GM12801 (cell line): ENCODE measurements at regions not wholly inside any gene's neighbourhood (a gene's known extent, or its start where the extent isn't known, plus 50 kb on each side); places are given as distances from the start of the nearest gene placed in this dataset.

Experiments
- TF ChIP-seq, protein P1 (sequence below): IDR thresholded peaks from one replicate; pipeline ENCODE4 v1.5.1; 2011; ENCODE audit warnings: control low read depth; ENCODE audit not compliant: insufficient read length; ENCODE audit errors: extremely low read depth

DNA sequence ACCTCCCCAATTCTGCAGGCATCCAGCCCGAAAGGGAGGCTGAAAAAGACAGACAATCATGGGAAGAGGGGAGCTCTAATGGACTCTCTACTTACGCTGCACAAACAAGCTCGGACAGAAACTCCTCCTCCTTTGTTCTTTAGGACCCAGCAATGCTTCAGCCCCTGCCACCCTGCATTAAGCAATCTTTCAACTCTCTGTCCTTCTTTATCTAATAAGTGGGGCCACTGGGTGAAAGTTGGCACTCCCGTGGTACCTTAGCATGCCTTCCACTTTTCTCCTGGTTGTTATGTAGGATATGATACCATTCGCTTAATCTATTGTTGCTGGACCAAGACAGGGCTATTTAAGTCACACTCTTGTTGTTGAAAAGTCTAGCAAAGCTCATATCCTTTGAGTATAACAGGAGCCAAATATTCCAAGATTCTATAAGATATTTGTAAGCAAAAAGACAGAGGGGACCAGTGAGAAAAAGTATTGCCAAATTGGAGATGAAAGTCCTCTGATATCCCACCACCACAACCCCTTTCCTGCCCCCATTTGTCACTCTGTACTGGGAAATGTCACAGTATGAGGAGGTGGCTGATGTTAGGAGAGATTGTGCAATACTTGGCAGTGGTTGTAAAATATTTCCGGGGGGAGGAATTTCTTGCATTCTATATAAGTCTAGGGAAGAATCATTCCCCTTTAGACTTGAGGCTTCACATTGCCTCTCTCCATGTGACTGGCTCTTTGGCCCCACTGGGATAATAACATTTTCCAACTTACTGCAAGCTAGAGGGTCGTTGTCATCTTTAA, 137.3 kb upstream of the GJB5 start:
- TF ChIP-seq, protein P1, sequence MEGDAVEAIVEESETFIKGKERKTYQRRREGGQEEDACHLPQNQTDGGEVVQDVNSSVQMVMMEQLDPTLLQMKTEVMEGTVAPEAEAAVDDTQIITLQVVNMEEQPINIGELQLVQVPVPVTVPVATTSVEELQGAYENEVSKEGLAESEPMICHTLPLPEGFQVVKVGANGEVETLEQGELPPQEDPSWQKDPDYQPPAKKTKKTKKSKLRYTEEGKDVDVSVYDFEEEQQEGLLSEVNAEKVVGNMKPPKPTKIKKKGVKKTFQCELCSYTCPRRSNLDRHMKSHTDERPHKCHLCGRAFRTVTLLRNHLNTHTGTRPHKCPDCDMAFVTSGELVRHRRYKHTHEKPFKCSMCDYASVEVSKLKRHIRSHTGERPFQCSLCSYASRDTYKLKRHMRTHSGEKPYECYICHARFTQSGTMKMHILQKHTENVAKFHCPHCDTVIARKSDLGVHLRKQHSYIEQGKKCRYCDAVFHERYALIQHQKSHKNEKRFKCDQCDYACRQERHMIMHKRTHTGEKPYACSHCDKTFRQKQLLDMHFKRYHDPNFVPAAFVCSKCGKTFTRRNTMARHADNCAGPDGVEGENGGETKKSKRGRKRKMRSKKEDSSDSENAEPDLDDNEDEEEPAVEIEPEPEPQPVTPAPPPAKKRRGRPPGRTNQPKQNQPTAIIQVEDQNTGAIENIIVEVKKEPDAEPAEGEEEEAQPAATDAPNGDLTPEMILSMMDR, result no peak

DNA sequence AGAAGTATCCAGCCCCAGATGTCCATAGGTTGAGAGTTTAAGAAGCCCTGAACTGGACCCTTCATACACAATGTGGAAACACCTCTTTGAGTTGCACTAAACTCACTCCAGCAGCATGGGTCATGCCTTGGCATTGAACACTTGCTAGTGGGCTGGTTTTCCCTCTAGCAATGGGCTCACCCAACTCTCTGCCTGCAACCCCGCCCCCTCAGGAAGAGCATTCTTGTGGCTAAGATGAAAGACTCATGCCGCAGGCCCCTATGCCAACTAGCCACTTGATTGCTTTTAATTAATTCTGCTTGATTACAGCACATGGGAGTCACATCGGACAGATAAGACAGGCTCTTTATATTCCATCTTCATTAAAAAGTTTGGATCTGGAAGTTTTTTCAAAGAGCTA, 136.5 kb upstream of the GJB5 start:
- TF ChIP-seq, protein P1, result no peak

DNA sequence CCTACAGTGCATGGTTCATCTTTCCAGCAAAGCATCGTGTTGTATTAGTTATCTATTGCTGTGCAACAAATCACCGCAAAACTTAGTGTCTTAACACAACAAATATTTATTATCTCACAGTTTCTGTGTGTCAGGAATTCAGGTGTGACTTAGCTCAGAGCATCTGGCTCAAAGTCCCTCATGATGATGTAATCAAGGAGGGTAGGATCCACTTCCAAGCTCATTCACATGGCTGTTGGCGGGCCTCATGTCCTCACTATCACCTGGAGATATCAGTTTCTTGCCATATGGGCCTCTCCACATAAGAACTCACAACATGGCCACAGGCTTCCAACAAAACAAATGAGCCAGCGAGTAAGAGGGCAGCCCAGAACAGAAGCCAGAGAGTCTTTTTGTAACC, 135.6 kb upstream of the GJB5 start:
- TF ChIP-seq, protein P1, result no peak

DNA sequence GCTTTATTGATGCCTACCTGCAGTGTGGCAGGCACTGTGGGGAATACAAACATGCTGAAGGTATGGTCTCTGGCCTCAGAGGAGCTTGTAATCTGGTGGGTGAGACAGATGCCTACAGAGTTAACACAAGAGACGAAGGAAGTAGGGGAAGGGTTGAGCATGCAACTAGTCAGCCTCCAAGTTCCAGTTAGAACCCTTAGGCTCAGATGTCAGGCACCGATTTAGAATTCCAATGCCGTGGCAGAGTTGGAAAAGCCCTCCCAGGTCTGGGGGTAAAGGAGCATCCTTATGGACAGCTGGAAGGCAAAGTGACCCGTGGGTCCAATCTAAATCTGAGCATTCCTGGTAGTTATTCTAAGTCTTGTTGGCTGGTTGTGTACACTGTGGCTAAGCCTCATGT, 132.9 kb upstream of the GJB5 start:
- TF ChIP-seq, protein P1, result no peak

DNA sequence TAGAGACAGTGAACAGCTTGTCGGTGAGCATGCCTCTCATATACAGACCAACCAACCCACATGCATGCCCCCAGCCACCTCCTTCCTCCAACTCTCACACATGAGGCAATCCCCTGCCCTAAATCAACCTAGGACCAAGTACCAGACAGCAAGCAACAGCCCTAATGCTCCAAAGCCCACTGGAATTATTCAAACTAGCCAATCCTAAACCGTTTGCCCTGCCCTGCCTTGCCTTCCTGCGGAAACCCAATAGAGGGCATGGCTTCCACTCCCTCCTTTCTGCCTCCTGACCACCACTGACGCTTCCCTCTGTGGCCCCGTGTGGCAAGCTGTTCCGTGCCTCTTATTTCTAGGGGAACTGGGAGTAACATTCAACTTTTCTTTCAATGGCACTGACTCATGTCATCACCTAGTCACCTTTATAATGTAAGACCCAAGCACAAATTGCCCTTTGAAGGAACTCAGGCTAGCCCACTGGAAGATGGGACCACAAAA, 129.3 kb upstream of the GJB5 start:
- TF ChIP-seq, protein P1, result no peak

DNA sequence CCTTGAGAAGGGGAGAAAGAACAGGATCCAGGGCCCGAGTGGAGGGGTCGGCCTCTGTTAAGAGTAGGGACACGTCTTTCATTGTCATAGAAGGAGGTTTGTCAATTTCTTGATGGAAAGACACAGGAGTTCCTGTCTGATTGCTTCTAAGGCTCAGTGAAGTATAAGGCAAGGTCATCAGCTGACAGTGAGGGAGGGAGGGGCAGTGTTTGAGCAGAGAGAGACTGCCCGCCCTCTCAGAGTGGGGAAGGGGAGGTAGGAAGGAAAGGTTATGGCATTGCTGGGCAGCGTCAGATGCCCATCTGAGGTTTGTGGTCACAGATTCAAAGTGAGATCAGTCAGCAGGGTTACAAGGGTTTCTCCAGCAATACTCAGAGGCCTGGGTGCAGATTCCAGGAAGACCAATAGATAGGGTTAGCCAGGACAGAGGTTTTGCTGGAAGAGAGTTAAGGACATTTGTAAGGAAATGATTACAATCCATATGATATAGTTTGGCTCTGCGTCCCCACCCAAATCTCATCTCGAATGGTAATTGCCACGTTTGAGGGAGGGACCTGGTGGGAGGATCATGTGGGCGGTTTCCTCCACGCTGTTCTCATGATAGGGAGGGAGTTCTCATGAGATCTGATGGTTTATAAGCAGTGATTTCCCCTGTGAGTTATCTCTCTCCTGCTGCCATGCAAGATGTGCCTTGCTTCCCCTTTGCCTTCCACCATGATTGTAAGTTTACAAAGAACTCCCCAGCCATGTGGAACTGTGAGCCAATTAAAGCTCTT, 127.2 kb upstream of the GJB5 start:
- TF ChIP-seq, protein P1, result no peak

DNA sequence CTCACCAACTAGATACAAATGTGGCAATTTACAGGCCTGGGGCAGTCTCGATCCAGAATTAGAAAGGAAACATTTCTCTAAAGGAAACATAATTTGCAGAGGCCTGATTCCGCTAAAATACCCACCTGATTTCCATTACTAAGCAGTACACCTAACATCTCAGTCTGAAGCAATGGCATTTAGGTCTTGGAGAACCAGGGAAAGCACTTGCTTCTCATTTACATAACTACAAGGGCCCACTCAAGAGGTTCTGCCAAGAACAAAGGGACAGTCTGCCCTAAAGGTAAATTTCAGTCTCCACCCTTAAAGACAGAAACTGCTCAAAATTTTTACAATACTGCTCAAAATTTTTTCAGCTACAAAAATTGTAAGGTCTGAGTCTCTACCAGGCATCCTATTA, 123.7 kb upstream of the GJB5 start:
- TF ChIP-seq, protein P1, result no peak
